Astrocyte of the cerebellum (primary cell): ENCODE measurements at regions not wholly inside any gene's neighbourhood (a gene's known extent, or its start where the extent isn't known, plus 50 kb on each side); places are given as distances from the start of the nearest gene placed in this dataset.

ENCODE experiments used
- DNase-seq: peaks from one replicate; pipeline ENCODE4 v3.0.0-alpha.2; 2011; ENCODE audit warnings: low read depth
- H3K4me3 ChIP-seq: 2 replicates; pipeline ENCODE4 v1.5.1; 2011; ENCODE audit warnings: mild to moderate bottlenecking, low read depth, low read length, moderate library complexity
- CTCF ChIP-seq: IDR thresholded peaks from 2 replicates; pipeline ENCODE4 v1.5.1; 2012; ENCODE audit warnings: low read length, low read depth, moderate library complexity, mild to moderate bottlenecking; ENCODE audit errors: missing control alignments
- in situ Hi-C: cut with HindIII; loops from 2 replicates; pipeline ENCODE4 v1.10.0; 2017; ENCODE audit warnings: low sequenced_read_pairs

GRCh38 chr4:31130930-31131329, 410.8 kb downstream of the PCDH7 start:
- in situ Hi-C loops, result no loop called here
- DNase-seq, result no peak
- TF ChIP-seq CTCF, result no peak
- H3K4me3 ChIP-seq, result no peak overlapping the region

- DNase-seq, result no peak
- no peak for TF ChIP-seq CTCF
- in situ Hi-C loops, result no loop called here
- no peak overlapping the region for H3K4me3 ChIP-seq
Observed at GRCh38 chr4:31134720-31135119, 414.6 kb downstream of the PCDH7 start.

DNA sequence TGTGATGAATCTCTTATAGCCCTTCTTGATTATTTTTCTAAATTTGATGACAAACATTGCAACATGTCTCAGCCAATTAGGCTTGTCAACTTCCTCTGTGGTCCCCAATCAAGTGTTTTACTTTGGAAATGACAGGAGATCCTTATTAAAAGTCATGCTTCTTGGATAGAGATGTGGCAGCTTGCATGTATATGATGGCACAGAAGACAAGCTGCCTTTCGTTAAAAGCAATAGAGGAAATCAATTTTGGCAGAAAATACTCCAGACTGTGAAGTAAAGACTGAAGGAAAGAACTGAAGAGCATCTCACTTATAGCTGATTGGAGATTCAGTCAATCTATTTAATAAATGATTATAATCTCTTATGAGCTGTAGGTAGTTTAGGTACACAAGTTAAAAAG, 419.6 kb downstream of the PCDH7 start:
- TF ChIP-seq CTCF, result no peak
- in situ Hi-C loops, result no loop called here
- DNase-seq, result no peak
- H3K4me3 ChIP-seq, result no peak overlapping the region

DNA sequence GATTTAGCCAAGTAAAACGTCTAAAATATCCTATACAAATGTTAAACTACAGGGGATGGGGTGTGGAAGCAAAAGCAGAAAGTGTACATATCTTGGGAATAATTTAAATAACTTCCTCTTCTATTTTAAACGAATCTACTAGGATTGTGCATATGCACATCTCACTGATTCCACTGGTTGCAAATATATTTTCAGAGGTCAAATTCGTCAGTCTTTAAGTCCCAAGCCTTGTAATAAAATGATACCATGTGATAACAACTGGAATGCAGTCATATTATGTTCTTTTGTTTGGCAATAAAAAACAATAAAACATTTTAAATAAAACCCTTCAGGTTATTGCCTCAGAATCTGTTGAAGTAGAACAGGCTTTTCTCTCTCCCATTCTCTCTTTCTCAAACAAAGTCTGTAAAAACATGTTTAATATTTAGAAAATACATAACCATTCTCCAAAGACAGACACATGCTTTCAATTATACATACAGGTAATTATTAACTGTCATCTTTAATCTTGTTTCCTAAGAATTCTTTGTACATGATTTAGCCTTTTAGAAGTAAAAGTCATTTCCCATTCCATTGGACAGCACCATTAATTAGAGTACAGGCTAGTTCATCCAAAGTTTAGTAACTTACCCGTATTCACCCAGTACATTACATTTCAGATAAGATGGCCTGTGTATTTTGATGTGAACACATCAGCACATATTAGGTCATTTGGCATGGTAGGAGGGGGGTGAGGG, 421.1 kb downstream of the PCDH7 start:
- no peak overlapping the region for H3K4me3 ChIP-seq
- no peak for DNase-seq
- in situ Hi-C loops, result no loop called here
- no peak for TF ChIP-seq CTCF

GRCh38 chr4:31141832-31142142, 421.6 kb downstream of the PCDH7 start:
- no peak overlapping the region for H3K4me3 ChIP-seq
- in situ Hi-C loops, result no loop called here
- no peak for TF ChIP-seq CTCF
- no peak for DNase-seq

DNA sequence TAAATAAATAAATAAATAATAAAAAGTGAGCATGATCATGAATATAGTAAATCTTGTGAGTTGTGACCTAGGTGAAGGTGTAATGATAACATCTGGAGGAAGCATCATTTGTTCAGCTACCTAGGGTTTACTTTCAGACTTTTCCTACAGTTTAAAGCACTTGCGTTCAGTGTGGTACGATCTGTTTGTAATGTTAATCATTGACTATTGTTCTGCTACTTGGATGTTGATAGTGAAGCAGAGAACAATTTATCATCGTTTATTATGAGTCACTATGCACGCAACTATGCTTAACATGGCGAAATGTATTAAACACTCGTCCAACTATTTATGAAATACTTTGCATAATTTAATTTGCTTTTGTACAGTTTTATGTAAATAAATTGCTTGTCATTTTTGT, 426.2 kb downstream of the PCDH7 start:
- in situ Hi-C loops, result no loop called here
- no peak for DNase-seq
- TF ChIP-seq CTCF, result no peak

More for the DNA sequence above, 426.2 kb downstream of the PCDH7 start:
- H3K4me3 ChIP-seq, result no peak overlapping the region
